ENCODE measurements at regions not wholly inside any gene's neighbourhood (a gene's known extent, or its start where the extent isn't known, plus 50 kb on each side); places are given as distances from the start of the nearest gene placed in this dataset.
"Not testable (repeated sequence)": the region's sequence is repeated elsewhere in the genome, so short reads cannot be mapped to it uniquely, and the experiment has no call there.

- no peak overlapping the region for H3K27ac ChIP-seq (ENCODE audit: low read depth)
- no peak for DNase-seq (ENCODE audit: extremely low spot score)
- no peaks in the 10 kb centered on the region for H3K36me3 ChIP-seq (ENCODE audit: insufficient read depth)
- no peak overlapping the region for H3K4me3 ChIP-seq (ENCODE audit: low read depth, low read length)
- no peaks in the 10 kb centered on the region for H3K4me1 ChIP-seq (ENCODE audit: insufficient read depth)
Observed at GRCh38 chr4:178198691-178199090, 756.5 kb upstream of the AGA start.

GRCh38 chr4:178202422-178202821 lies 760.2 kb upstream of the AGA start:
- Histone ChIP-seq H3K27ac (ENCODE audit: low read depth) (no peak overlapping the region), H3K4me1 (ENCODE audit: insufficient read depth) (no peaks in the 10 kb centered on the region), H3K4me3 (ENCODE audit: low read depth, low read length) (no peak overlapping the region), H3K36me3 (ENCODE audit: insufficient read depth) (no peaks in the 10 kb centered on the region)
- no peak for DNase-seq (ENCODE audit: extremely low spot score)
- 80% methylated on average over 1 of the region's 1 CpG for WGBS

GRCh38 chr4:178205826-178206225 lies 763.6 kb upstream of the AGA start:
- DNase-seq (ENCODE audit: extremely low spot score), result no peak
- no peak overlapping the region for H3K4me3 ChIP-seq (ENCODE audit: low read depth, low read length)
- H3K4me1 ChIP-seq (ENCODE audit: insufficient read depth), result no peaks in the 10 kb centered on the region
- H3K27ac ChIP-seq (ENCODE audit: low read depth), result no peak overlapping the region
- WGBS, result 81% methylated on average over 1 of the region's 1 CpG
- no peaks in the 10 kb centered on the region for H3K36me3 ChIP-seq (ENCODE audit: insufficient read depth)

DNA sequence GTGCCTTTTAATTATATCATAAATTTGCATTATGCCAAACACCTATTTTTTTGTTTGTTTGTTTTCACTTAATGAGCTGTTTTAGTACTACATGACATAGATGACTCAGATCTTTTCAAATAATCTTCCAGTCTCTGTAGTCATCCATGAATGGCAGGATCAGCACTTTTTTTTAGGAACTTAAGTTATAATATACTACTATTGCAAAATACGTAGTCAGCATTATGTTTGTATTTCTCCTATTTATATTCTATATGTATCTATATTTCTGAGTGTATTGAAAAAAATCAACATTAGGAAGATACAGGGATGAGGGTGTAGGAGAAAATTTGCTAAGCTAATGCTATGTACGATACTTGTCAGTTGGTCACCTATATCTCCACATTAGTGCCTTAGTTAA lies 773.1 kb upstream of the AGA start:
- Histone ChIP-seq H3K36me3 (ENCODE audit: insufficient read depth) (no peaks in the 10 kb centered on the region), H3K27ac (ENCODE audit: low read depth) (no peak overlapping the region), H3K4me1 (ENCODE audit: insufficient read depth) (no peaks in the 10 kb centered on the region), H3K4me3 (ENCODE audit: low read depth, low read length) (no peak overlapping the region)
- no peak for DNase-seq (ENCODE audit: extremely low spot score)
- WGBS, result 94% methylated on average over 2 of the region's 2 CpGs

GRCh38 chr4:178215763-178216162 lies 773.5 kb upstream of the AGA start:
- H3K36me3 ChIP-seq (ENCODE audit: insufficient read depth), result no peaks in the 10 kb centered on the region
- H3K4me1 ChIP-seq (ENCODE audit: insufficient read depth), result no peaks in the 10 kb centered on the region
- no peak for DNase-seq (ENCODE audit: extremely low spot score)
- 44% methylated on average over 1 of the region's 1 CpG for WGBS
- H3K27ac ChIP-seq (ENCODE audit: low read depth), result no peak overlapping the region
- H3K4me3 ChIP-seq (ENCODE audit: low read depth, low read length), result no peak overlapping the region

- H3K4me1 ChIP-seq (ENCODE audit: insufficient read depth), result not testable (repeated sequence)
- 42% methylated on average over 5 of the region's 6 CpGs for WGBS
Observed at GRCh38 chr4:178226421-178226820, 784.2 kb upstream of the AGA start.

GRCh38 chr4:178233906-178234305 lies 791.7 kb upstream of the AGA start:
- Histone ChIP-seq H3K27ac (ENCODE audit: low read depth) (no peak overlapping the region), H3K4me3 (ENCODE audit: low read depth, low read length) (no peak overlapping the region), H3K4me1 (ENCODE audit: insufficient read depth) (no peaks in the 10 kb centered on the region), H3K36me3 (ENCODE audit: insufficient read depth) (no peaks in the 10 kb centered on the region)
- no peak for DNase-seq (ENCODE audit: extremely low spot score)

More at GRCh38 chr4:178226421-178226820, 784.2 kb upstream of the AGA start:
- not testable (repeated sequence) for DNase-seq (ENCODE audit: extremely low spot score); H3K27ac ChIP-seq (ENCODE audit: low read depth); H3K4me3 ChIP-seq (ENCODE audit: low read depth, low read length); H3K36me3 ChIP-seq (ENCODE audit: insufficient read depth)

- H3K27ac ChIP-seq (ENCODE audit: low read depth), result no peak overlapping the region
- no peaks in the 10 kb centered on the region for H3K36me3 ChIP-seq (ENCODE audit: insufficient read depth)
- no peaks in the 10 kb centered on the region for H3K4me1 ChIP-seq (ENCODE audit: insufficient read depth)
- 91% methylated on average over 9 of the region's 9 CpGs for WGBS
- no peak overlapping the region for H3K4me3 ChIP-seq (ENCODE audit: low read depth, low read length)
- DNase-seq (ENCODE audit: extremely low spot score), result no peak
Observed at GRCh38 chr4:178240891-178241290, 798.7 kb upstream of the AGA start.

- WGBS, result 89% methylated on average over 3 of the region's 3 CpGs
- Histone ChIP-seq H3K4me3 (ENCODE audit: low read depth, low read length) (no peak overlapping the region), H3K27ac (ENCODE audit: low read depth) (no peak overlapping the region), H3K4me1 (ENCODE audit: insufficient read depth) (no peaks in the 10 kb centered on the region), H3K36me3 (ENCODE audit: insufficient read depth) (no peaks in the 10 kb centered on the region)
- DNase-seq (ENCODE audit: extremely low spot score), result no peak
Observed at GRCh38 chr4:178241601-178242118, 799.4 kb upstream of the AGA start.

- H3K4me1 ChIP-seq (ENCODE audit: insufficient read depth), result no peaks in the 10 kb centered on the region
- DNase-seq (ENCODE audit: extremely low spot score), result no peak
- 92% methylated on average over 6 of the region's 6 CpGs for WGBS
Observed at GRCh38 chr4:178242655-178243054, 800.4 kb upstream of the AGA start.

GRCh38 chr4:178244785-178245184 lies 802.5 kb upstream of the AGA start:
- no peak overlapping the region for H3K4me3 ChIP-seq (ENCODE audit: low read depth, low read length)
- no peaks in the 10 kb centered on the region for H3K4me1 ChIP-seq (ENCODE audit: insufficient read depth)
- WGBS, result 96% methylated on average over 1 of the region's 1 CpG
- no peak overlapping the region for H3K27ac ChIP-seq (ENCODE audit: low read depth)
- H3K36me3 ChIP-seq (ENCODE audit: insufficient read depth), result no peaks in the 10 kb centered on the region
- no peak for DNase-seq (ENCODE audit: extremely low spot score)

More at GRCh38 chr4:178242655-178243054, 800.4 kb upstream of the AGA start:
- H3K4me3 ChIP-seq (ENCODE audit: low read depth, low read length), result no peak overlapping the region
- H3K27ac ChIP-seq (ENCODE audit: low read depth), result no peak overlapping the region
- H3K36me3 ChIP-seq (ENCODE audit: insufficient read depth), result no peaks in the 10 kb centered on the region

- DNase-seq (ENCODE audit: extremely low spot score), result no peak
- Histone ChIP-seq H3K27ac (ENCODE audit: low read depth) (no peak overlapping the region), H3K4me1 (ENCODE audit: insufficient read depth) (no peaks in the 10 kb centered on the region), H3K36me3 (ENCODE audit: insufficient read depth) (no peaks in the 10 kb centered on the region), H3K4me3 (ENCODE audit: low read depth, low read length) (no peak overlapping the region)
- WGBS, result 62% methylated on average over 1 of the region's 1 CpG
Observed at GRCh38 chr4:178255172-178255571, 812.9 kb upstream of the AGA start.

DNA sequence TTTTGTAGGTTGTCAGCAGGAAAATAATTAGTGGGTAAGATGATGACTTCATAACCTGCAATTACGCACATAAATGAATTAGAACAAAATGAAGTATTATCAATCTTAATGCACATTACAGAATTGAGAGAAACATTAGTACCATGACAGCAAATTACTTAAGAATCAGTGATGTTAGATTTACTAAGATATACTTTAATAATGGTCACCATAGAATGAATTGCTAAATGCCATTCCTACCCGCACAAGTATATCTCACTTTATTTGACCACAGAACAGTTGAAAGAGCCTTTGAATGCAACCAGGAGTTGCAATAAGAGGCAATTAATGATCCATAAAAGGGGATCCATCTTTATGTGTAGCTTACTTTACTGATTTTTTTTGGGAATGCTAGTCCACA lies 816.4 kb upstream of the AGA start:
- Histone ChIP-seq H3K36me3 (ENCODE audit: insufficient read depth) (no peaks in the 10 kb centered on the region), H3K4me3 (ENCODE audit: low read depth, low read length) (no peak overlapping the region), H3K27ac (ENCODE audit: low read depth) (no peak overlapping the region), H3K4me1 (ENCODE audit: insufficient read depth) (no peaks in the 10 kb centered on the region)
- no peak for DNase-seq (ENCODE audit: extremely low spot score)
- 89% methylated on average over 2 of the region's 2 CpGs for WGBS

DNA sequence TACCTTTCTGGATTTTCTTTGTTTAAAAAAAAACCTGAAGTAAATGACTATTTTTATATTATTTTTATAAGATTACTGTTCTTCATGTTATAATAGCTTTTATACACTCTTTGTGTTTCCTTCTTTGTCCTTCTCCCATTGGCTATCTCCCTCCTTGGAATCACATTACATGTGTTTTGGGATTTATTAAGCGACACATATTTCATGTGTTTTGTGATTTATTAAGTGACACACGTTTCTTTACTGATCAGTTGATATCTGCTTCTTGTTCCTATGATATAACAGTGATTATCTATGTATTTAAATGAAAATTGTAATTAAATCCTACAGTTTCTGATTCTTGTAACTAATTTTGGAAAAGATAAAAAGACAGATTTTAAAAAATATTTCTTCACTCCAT lies 817.3 kb upstream of the AGA start:
- Histone ChIP-seq H3K4me1 (ENCODE audit: insufficient read depth) (no peaks in the 10 kb centered on the region), H3K4me3 (ENCODE audit: low read depth, low read length) (no peak overlapping the region), H3K36me3 (ENCODE audit: insufficient read depth) (no peaks in the 10 kb centered on the region), H3K27ac (ENCODE audit: low read depth) (no peak overlapping the region)
- no peak for DNase-seq (ENCODE audit: extremely low spot score)
- WGBS, result 51% methylated on average over 2 of the region's 2 CpGs

GRCh38 chr4:178264001-178264400 lies 821.8 kb upstream of the AGA start:
- Histone ChIP-seq H3K27ac (ENCODE audit: low read depth) (no peak overlapping the region), H3K4me3 (ENCODE audit: low read depth, low read length) (no peak overlapping the region), H3K4me1 (ENCODE audit: insufficient read depth) (no peaks in the 10 kb centered on the region), H3K36me3 (ENCODE audit: insufficient read depth) (no peaks in the 10 kb centered on the region)
- WGBS, result 55% methylated on average over 3 of the region's 3 CpGs
- no peak for DNase-seq (ENCODE audit: extremely low spot score)
